Fibroblast of skin of right biceps (primary cell): ENCODE measurements at regions not wholly inside any gene's neighbourhood (a gene's known extent, or its start where the extent isn't known, plus 50 kb on each side); places are given as distances from the start of the nearest gene placed in this dataset.
"Not testable (repeated sequence)": the region's sequence is repeated elsewhere in the genome, so short reads cannot be mapped to it uniquely, and the experiment has no call there.

Source experiments
- DNase-seq: peaks from one replicate; pipeline ENCODE4 v3.0.0-alpha.2; 2013

DNA sequence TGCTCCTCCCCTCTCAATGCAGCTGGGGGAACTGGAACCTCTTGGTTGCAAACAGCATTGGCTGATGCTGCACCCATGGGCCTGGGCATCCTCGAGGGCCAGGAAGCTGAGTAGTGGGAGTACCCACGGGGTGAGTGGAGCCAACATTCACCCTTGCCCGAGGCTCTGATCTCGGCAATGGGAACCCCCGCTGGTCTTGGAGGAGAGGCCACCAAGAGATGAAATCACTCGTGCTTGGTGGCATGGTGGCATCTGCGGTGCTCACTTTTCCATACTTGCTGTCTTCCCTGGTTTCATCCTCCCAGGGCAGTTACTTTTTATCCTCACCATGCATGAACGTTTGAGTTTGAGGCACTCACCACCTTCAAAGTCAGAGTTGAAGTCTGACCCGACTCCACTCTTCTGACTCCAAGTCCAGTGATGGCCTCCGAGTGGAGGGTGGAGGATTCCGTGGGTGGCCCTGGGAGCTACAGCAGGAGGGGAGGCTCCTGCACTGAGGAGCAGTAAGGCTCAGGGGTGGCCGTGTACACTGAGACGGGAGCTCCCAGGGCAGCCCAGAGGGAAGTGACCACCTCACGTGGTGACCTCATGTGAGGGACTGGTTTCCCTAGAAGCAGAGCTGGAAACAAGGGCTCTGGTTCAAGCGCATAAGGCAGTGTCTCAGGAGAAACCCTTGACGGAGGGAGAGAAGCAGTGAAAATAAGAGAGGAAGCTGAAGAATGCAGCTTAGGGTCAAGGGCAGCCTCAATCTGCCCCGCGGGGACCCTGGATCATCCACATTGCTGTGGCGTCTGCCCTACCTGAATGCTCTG, 349.1 kb downstream of the TCERG1L start:
- no peak for DNase-seq

- no peak for DNase-seq
These were observed 348.5 kb downstream of the TCERG1L start for GRCh38 chr10:130963052-130963393.

- DNase-seq: no peak
These were observed 347.6 kb downstream of the TCERG1L start for GRCh38 chr10:130963786-130964522.

GRCh38 chr10:130964771-130965170, 346.8 kb downstream of the TCERG1L start:
- DNase-seq: no peak

- no peak for DNase-seq
These were observed 344.4 kb downstream of the TCERG1L start for GRCh38 chr10:130967161-130967560.

- no peak for DNase-seq
These were observed 343.7 kb downstream of the TCERG1L start for GRCh38 chr10:130967784-130968183.

- DNase-seq: no peak
These were observed 343.0 kb downstream of the TCERG1L start for GRCh38 chr10:130968511-130968910.

DNA sequence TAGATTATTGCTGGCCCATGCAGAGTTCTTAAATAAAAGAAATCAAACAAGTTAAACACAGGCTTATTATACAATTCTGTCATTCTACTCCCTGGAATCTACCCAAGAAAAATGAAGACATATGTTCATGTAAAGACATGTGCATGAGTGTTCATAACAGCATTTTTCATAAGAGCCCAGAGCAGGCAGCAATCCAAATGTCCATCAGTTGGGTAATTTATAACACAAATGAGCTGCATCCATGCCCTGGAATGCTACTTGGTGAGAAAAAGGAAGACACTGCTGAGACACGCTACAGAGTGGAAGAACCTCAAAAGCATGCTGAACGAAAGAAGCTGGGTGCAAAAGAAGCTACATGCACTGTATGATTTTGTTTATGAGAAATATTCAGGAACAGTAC, 342.6 kb downstream of the TCERG1L start:
- no peak for DNase-seq

GRCh38 chr10:130969700-130970099, 341.8 kb downstream of the TCERG1L start:
- no peak for DNase-seq

- DNase-seq: no peak
These were observed 341.0 kb downstream of the TCERG1L start for GRCh38 chr10:130970341-130971122.

- no peak for DNase-seq
These were observed 340.4 kb downstream of the TCERG1L start for GRCh38 chr10:130971123-130971435.

DNA sequence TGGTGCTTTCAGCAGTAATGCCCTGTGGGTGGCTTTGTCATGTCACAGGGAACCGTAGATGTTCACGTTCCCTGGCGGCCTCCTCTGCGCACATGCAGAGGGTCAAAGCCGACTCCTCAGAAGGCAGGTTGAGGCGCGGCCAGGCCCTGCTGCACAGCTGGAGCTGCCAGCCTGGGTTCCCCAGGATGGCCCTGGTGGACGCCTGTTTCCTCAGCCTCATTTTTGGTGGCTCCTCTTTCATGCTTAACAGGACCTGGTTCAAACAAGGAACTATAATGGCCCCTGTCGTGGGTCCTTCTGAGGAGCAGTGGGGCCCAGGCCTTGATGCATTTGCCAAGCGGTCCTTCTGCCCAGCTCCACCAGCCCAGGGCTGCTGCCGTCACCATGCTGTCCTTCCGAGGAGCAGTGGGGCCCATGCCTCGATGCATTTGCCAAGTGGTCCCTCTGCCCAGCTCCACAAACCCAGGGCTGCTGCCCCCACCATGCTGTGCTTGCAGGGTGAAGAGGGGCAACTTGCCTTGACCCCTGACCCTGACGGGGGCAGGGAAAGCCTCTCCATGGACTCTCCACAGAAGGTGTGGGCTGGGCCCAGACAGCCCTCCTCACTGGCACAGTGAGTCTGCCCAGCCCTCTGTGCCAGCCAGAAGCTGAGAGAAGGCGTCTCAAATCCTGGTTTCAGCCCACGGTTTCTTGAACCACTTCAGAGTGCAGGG, 338.2 kb downstream of the TCERG1L start:
- DNase-seq: no peak

- DNase-seq: no peak
These were observed 337.4 kb downstream of the TCERG1L start for GRCh38 chr10:130974166-130974565.

GRCh38 chr10:130975351-130975750, 336.2 kb downstream of the TCERG1L start:
- not testable (repeated sequence) for DNase-seq

DNA sequence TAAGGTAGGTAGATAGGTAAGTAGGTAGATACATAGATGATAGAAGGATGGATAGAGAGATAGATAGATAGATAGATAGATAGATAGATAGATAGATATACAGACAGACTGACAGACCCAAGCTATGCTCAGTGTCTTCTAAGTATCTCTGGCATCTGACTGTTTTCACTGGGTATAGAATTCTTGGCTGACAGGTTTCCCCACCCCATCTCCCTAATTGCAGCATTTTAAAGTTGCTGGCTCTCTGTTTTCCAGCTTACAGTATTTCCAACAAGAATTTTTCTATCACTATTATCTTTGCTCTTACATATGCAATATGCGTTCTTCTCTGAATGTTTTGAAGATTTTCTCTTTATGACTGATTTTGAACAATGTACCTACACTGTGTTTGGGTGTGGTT, 328.7 kb downstream of the TCERG1L start:
- DNase-seq: no peak

DNA sequence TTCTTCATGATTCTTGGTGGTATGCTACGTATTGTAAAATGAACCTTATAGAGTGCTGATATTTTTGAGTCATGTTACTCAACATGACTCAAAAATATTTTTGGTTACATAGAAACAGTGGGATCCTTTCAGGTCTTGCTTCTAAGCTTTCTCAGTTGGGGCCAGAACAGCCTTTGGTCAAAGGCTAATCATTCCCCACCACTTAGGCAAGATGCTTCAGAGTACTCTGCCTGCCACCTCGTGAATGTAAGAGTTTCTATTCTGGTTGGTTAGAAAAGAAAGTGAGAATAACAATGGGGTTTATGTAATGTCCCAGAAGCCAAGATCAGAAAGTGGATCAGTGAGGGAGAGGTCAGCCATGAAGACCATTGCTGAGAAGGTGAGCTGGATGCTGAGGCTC, 327.8 kb downstream of the TCERG1L start:
- DNase-seq: no peak

DNA sequence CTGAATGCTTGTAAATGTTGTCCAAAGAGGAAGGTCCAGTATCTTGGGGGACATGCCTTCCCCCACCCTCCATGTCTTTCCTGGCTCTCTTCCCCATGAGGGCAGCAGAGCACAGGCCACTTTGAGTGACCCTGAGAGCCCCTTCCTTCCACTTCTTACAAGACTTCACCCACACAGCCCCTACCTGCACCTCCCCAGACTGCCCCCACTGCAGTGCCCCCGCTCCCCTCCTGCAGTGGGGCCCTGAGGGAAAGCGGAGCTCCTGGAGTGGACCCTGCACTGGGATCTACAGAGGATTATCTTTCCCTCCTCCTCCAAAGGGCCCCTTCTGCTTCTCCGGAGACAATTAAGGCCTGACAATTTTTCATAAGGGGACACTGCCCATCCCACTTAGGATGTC, 326.8 kb downstream of the TCERG1L start:
- no peak for DNase-seq

DNA sequence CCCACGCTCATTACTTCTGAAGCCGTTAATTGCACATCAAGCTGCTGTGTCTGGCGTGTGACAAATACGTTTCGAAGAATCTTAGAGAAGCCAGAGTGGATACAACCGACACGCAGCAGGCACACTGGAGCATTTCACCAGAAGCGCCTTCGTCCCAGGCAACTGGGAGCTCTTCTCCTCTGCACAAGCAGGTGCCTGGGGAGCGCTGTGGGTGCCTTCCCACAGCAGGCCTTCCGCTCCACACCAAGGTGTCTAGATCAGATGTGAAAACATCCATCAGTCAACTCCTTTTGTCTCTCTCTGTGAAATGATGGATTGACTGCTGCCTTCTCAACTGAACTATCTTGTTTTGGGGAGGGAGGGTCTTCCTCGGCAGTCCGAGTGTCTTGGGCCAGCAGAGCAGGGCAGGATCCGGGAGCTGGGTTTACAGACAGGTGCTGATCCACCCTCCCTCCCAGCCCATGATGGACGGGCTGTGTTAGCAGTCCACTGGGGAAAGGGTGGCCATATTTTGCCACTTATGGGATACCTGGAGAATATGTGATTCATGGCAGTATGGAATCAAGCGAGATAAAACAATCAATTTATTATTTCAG, 326.3 kb downstream of the TCERG1L start:
- no peak for DNase-seq

- no peak for DNase-seq
These were observed 324.7 kb downstream of the TCERG1L start for GRCh38 chr10:130986846-130987245.

DNA sequence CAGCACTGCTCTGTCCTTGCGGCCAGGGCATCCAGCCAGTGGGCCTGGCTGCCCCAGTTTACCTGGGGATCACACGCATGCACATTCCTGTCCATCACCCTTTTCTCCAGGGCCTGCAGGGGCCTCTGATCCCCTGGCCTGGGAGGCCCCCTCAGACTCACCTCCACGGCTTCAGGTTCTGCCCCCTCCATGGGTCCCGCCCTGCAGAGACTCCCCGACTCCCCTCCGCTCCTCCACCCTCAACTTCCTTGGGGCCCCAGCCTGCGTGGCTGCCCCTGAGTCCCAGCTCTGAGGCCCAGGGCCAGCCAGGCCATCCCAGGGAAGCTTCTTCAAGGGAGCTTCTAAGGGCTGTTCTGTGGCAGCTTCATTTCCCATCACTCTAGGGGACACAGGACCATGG, 324.1 kb downstream of the TCERG1L start:
- no peak for DNase-seq

- DNase-seq: no peak
These were observed 321.8 kb downstream of the TCERG1L start for GRCh38 chr10:130989670-130990232.

GRCh38 chr10:130990486-130990885, 321.0 kb downstream of the TCERG1L start:
- no peak for DNase-seq
